ENCODE measurements at regions not wholly inside any gene's neighbourhood (a gene's known extent, or its start where the extent isn't known, plus 50 kb on each side); places are given as distances from the start of the nearest gene placed in this dataset.
"Not testable (repeated sequence)": the region's sequence is repeated elsewhere in the genome, so short reads cannot be mapped to it uniquely, and the experiment has no call there.

- POLR2A ChIA-PET, result interaction anchor here (2.6 kb wide), 1 partner anchor 10 kb away, joined by 10 read pairs; a partner anchor contains a TSS
- Mint-ChIP-seq H3K27me3 (peaks cover 9% of the 10 kb centered on the region), H3K9me3 (no peaks in the 10 kb centered on the region), H3K4me3 (no peak overlapping the region), H3K36me3 (no peaks in the 10 kb centered on the region), H3K4me1 (no peaks in the 10 kb centered on the region), H3K27ac (no peak overlapping the region)
- DNase-seq (no peak), ATAC-seq (ENCODE audit: low read depth) (no peak)
These were observed 57.8 kb downstream of the OR2B2 start for GRCh38 chr6:27854421-27854820.

GRCh38 chr6:27851440-27851839, 60.8 kb downstream of the OR2B2 start:
- no peaks in the 10 kb centered on the region for H3K36me3 Mint-ChIP-seq
- DNase-seq (no peak), ATAC-seq (ENCODE audit: low read depth) (no peak)
- H3K9me3 Mint-ChIP-seq, result no peaks in the 10 kb centered on the region
- POLR2A ChIA-PET, result interaction anchor here (1.5 to 4.7 kb wide), 3 partner anchors 14 to 41 kb away, joined by 6 to 66 read pairs (median 28); a partner anchor contains a TSS
- H3K27me3 Mint-ChIP-seq, result peaks cover 10% of the 10 kb centered on the region
- no peak overlapping the region for H3K27ac Mint-ChIP-seq
- H3K4me3 Mint-ChIP-seq, result no peak overlapping the region
- H3K4me1 Mint-ChIP-seq, result no peaks in the 10 kb centered on the region

GRCh38 chr6:27849001-27849400, 63.2 kb downstream of the OR2B2 start:
- not testable (repeated sequence) for H3K27ac Mint-ChIP-seq, H3K4me1 Mint-ChIP-seq

GRCh38 chr6:27847706-27848105, 64.5 kb downstream of the OR2B2 start:
- H3K4me1 Mint-ChIP-seq, result peaks cover 2% of the 10 kb centered on the region
- no peak for DNase-seq
- H3K27ac Mint-ChIP-seq, result no peak overlapping the region
- ATAC-seq (ENCODE audit: low read depth), result no peak
- peaks cover 2% of the 10 kb centered on the region for H3K36me3 Mint-ChIP-seq
- no peak overlapping the region for H3K4me3 Mint-ChIP-seq
- no peaks in the 10 kb centered on the region for H3K9me3 Mint-ChIP-seq
- POLR2A ChIA-PET, result interaction anchor here (1.9 to 20.1 kb wide), 2 partner anchors 9 to 18 kb away, joined by 8 to 2159 read pairs; a partner anchor contains a TSS
- peaks cover 8% of the 10 kb centered on the region for H3K27me3 Mint-ChIP-seq

More at GRCh38 chr6:27849001-27849400, 63.2 kb downstream of the OR2B2 start:
- not testable (repeated sequence) for ATAC-seq (ENCODE audit: low read depth); H3K27me3 Mint-ChIP-seq; DNase-seq; H3K4me3 Mint-ChIP-seq; H3K36me3 Mint-ChIP-seq; H3K9me3 Mint-ChIP-seq
- POLR2A ChIA-PET, result interaction anchor here (4.7 kb wide), 2 partner anchors 11 to 17 kb away, joined by 28 to 66 read pairs; a partner anchor contains a TSS

GRCh38 chr6:27840572-27840971, 71.6 kb downstream of the OR2B2 start:
- peaks cover 13% of the 10 kb centered on the region for H3K4me1 Mint-ChIP-seq
- peaks cover 10% of the 10 kb centered on the region for H3K36me3 Mint-ChIP-seq
- no peak overlapping the region for H3K27ac Mint-ChIP-seq
- H3K4me3 Mint-ChIP-seq, result no peak overlapping the region
- ATAC-seq (ENCODE audit: low read depth), result no peak
- no peaks in the 10 kb centered on the region for H3K9me3 Mint-ChIP-seq
- peaks cover 2% of the 10 kb centered on the region for H3K27me3 Mint-ChIP-seq
- DNase-seq, result no peak
- POLR2A ChIA-PET, result interaction anchor here (13.5 to 20.1 kb wide), 2 partner anchors 25 to 52 kb away, joined by 675 to 2159 read pairs; a partner anchor contains a TSS

GRCh38 chr6:27839626-27840475, 72.3 kb downstream of the OR2B2 start:
- H3K27ac Mint-ChIP-seq, result no peak overlapping the region
- POLR2A ChIA-PET, result interaction anchor here (0.9 to 20.1 kb wide), 15 partner anchors 7 to 1808 kb away, joined by 4 to 2159 read pairs (median 34); a partner anchor contains a TSS
- peaks cover 14% of the 10 kb centered on the region for H3K36me3 Mint-ChIP-seq
- DNase-seq (no peak), ATAC-seq (ENCODE audit: low read depth) (no peak)
- peaks cover 18% of the 10 kb centered on the region for H3K4me1 Mint-ChIP-seq
- H3K4me3 Mint-ChIP-seq, result no peak overlapping the region
- H3K9me3 Mint-ChIP-seq, result no peaks in the 10 kb centered on the region
- H3K27me3 Mint-ChIP-seq, result peaks cover 2% of the 10 kb centered on the region

- Mint-ChIP-seq H3K4me1 (peaks cover 22% of the 10 kb centered on the region), H3K36me3 (peaks cover 14% of the 10 kb centered on the region), H3K27me3 (peaks cover 2% of the 10 kb centered on the region), H3K4me3 (no peak overlapping the region), H3K27ac (no peak overlapping the region), H3K9me3 (no peaks in the 10 kb centered on the region)
- DNase-seq, result peak; percentile 53
- peak; percentile 1 for ATAC-seq (ENCODE audit: low read depth)
- POLR2A ChIA-PET, result interaction anchor here (0.6 to 20.1 kb wide), 31 partner anchors 8 to 1818 kb away, joined by 3 to 2159 read pairs (median 11); partner anchors contain the start of genes TRIM27 and ZSCAN26
These were observed 73.1 kb downstream of the OR2B2 start for GRCh38 chr6:27838945-27839625.

- H3K27me3 Mint-ChIP-seq, result peaks cover 2% of the 10 kb centered on the region
- DNase-seq (peak; percentile 84), ATAC-seq (ENCODE audit: low read depth) (peak; percentile 74)
- H3K4me3 Mint-ChIP-seq, result no peak overlapping the region
- H3K9me3 Mint-ChIP-seq, result no peaks in the 10 kb centered on the region
- H3K4me1 Mint-ChIP-seq, result peaks cover 26% of the 10 kb centered on the region
- POLR2A ChIA-PET, result interaction anchor here (0.6 to 20.1 kb wide), 48 partner anchors 9 to 1817 kb away, joined by 3 to 2159 read pairs (median 7); partner anchors contain the start of genes TRIM27 and ZSCAN26
- H3K36me3 Mint-ChIP-seq, result peaks cover 12% of the 10 kb centered on the region
- H3K27ac Mint-ChIP-seq, result no peak overlapping the region
These were observed 73.9 kb downstream of the OR2B2 start for GRCh38 chr6:27838058-27838944.

- Mint-ChIP-seq H3K27ac (no peak overlapping the region), H3K4me3 (no peak overlapping the region), H3K36me3 (peaks cover 12% of the 10 kb centered on the region), H3K27me3 (peaks cover 2% of the 10 kb centered on the region), H3K4me1 (peaks cover 26% of the 10 kb centered on the region), H3K9me3 (no peaks in the 10 kb centered on the region)
- DNase-seq, result no peak
- POLR2A ChIA-PET, result interaction anchor here (0.6 to 20.1 kb wide), 42 partner anchors 8 to 1817 kb away, joined by 3 to 2159 read pairs (median 8); partner anchors contain the start of gene TRIM27
- peak; percentile 4 for ATAC-seq (ENCODE audit: low read depth)
These were observed 74.6 kb downstream of the OR2B2 start for GRCh38 chr6:27837625-27838057.

- Mint-ChIP-seq H3K27me3 (no peaks in the 10 kb centered on the region), H3K36me3 (peaks cover 8% of the 10 kb centered on the region), H3K4me1 (peaks cover 26% of the 10 kb centered on the region), H3K9me3 (no peaks in the 10 kb centered on the region), H3K4me3 (no peak overlapping the region), H3K27ac (no peak overlapping the region)
- DNase-seq (peak; percentile 60), ATAC-seq (ENCODE audit: low read depth) (peak; percentile 44)
- POLR2A ChIA-PET, result interaction anchor here (0.7 to 20.1 kb wide), 34 partner anchors 7 to 1816 kb away, joined by 3 to 2159 read pairs (median 14); a partner anchor contains a TSS
These were observed 75.2 kb downstream of the OR2B2 start for GRCh38 chr6:27836783-27837624.

- peaks cover 30% of the 10 kb centered on the region for H3K4me1 Mint-ChIP-seq
- no peak overlapping the region for H3K27ac Mint-ChIP-seq
- H3K4me3 Mint-ChIP-seq, result no peak overlapping the region
- no peaks in the 10 kb centered on the region for H3K27me3 Mint-ChIP-seq
- POLR2A ChIA-PET, result interaction anchor here (0.5 to 20.1 kb wide), 28 partner anchors 14 to 1815 kb away, joined by 3 to 2159 read pairs (median 16); a partner anchor contains a TSS
- no peaks in the 10 kb centered on the region for H3K9me3 Mint-ChIP-seq
- H3K36me3 Mint-ChIP-seq, result peaks cover 6% of the 10 kb centered on the region
- ATAC-seq (ENCODE audit: low read depth), result no peak
- no peak for DNase-seq
These were observed 75.9 kb downstream of the OR2B2 start for GRCh38 chr6:27836141-27836782.

All from activated naive CD8-positive, alpha-beta T cell treated with anti-CD3 and anti-CD28 coated beads, Interleukin-2, amount 10 ng/mL, durations not matched to agents 7 days and 5 days (primary cell).